Parathyroid adenoma (tissue), 2 donors: ENCODE measurements at regions not wholly inside any gene's neighbourhood (a gene's known extent, or its start where the extent isn't known, plus 50 kb on each side); places are given as distances from the start of the nearest gene placed in this dataset.

Source experiments
- H2AFZ ChIP-seq: fragments of 300-600 bp; sonication (generic); one replicate; pipeline ENCODE4 v1.7.0; 2017; ENCODE audit warnings: antibody characterized with exemption, mild to moderate bottlenecking
- H3K27ac ChIP-seq: fragments of 300-600 bp; sonication (generic); one replicate; pipeline ENCODE4 v1.7.0; 2017
- H3K27me3 ChIP-seq: fragments of 300-600 bp; sonication (generic); one replicate; pipeline ENCODE4 v1.7.0; 2017; ENCODE audit warnings: low read length; ENCODE audit not compliant: control insufficient read depth, insufficient read depth
- H3K36me3 ChIP-seq: fragments of 300-600 bp; sonication (generic); one replicate; pipeline ENCODE4 v1.7.0; 2017; ENCODE audit warnings: low read length; ENCODE audit not compliant: control insufficient read depth, insufficient read depth
- H3K4me1 ChIP-seq: fragments of 300-600 bp; sonication (generic); one replicate; pipeline ENCODE4 v1.7.0; 2017; ENCODE audit warnings: control low read depth
- H3K4me2 ChIP-seq: fragments of 300-600 bp; sonication (generic); one replicate; pipeline ENCODE4 v1.7.0; 2017; ENCODE audit warnings: low read length
- H3K4me3 ChIP-seq: fragments of 300-600 bp; sonication (generic); one replicate; pipeline ENCODE4 v1.7.0; 2017; ENCODE audit warnings: low read depth, low read length
- H3K79me2 ChIP-seq: fragments of 300-600 bp; sonication (generic); one replicate; pipeline ENCODE4 v1.7.0; 2017; ENCODE audit warnings: control low read depth
- H3K9ac ChIP-seq: fragments of 300-600 bp; sonication (generic); one replicate; pipeline ENCODE4 v1.7.0; 2017; ENCODE audit warnings: mild to moderate bottlenecking
- H3K9me3 ChIP-seq: fragments of 300-600 bp; sonication (generic); one replicate; pipeline ENCODE4 v1.7.0; 2017; ENCODE audit warnings: low read length; ENCODE audit not compliant: control insufficient read depth
- TF ChIP-seq, protein P1 (sequence below): fragments of 300-600 bp; sonication (generic); IDR thresholded peaks from one replicate; pipeline ENCODE4 v1.7.0; 2017; ENCODE audit warnings: antibody characterized with exemption, mild to moderate bottlenecking
- donor health status: primary hyperparathyroidism.

DNA sequence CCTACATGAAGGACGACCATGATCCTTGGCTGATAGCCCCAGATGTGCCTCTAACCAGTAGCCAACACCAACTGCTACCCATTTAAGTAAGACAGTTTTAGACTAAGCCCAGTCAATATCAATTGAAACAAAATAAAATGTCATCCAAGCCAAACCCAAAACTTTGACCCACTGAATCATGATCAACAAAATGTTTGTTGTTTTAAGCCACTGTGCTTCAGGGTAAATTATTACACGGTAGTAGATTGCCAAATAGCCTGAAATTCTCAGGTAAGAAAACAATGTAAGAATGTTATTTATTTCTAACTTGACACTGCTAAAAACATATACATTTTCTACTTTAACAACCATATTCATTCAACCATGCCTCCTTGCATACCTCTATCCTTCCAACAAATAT, 105.5 kb upstream of the PAPPA start:
- Histone ChIP-seq H3K4me3 (no peak overlapping the region), H3K4me2 (no peak overlapping the region), H3K9me3 (no peaks in the 10 kb centered on the region), H3K4me1 (no peaks in the 10 kb centered on the region), H3K27me3 (no peaks in the 10 kb centered on the region), H3K9ac (no peak overlapping the region), H3K36me3 (no peaks in the 10 kb centered on the region), H2AFZ (no peak overlapping the region), H3K27ac (no peak overlapping the region), H3K79me2 (no peaks in the 10 kb centered on the region)
- TF ChIP-seq, protein P1, sequence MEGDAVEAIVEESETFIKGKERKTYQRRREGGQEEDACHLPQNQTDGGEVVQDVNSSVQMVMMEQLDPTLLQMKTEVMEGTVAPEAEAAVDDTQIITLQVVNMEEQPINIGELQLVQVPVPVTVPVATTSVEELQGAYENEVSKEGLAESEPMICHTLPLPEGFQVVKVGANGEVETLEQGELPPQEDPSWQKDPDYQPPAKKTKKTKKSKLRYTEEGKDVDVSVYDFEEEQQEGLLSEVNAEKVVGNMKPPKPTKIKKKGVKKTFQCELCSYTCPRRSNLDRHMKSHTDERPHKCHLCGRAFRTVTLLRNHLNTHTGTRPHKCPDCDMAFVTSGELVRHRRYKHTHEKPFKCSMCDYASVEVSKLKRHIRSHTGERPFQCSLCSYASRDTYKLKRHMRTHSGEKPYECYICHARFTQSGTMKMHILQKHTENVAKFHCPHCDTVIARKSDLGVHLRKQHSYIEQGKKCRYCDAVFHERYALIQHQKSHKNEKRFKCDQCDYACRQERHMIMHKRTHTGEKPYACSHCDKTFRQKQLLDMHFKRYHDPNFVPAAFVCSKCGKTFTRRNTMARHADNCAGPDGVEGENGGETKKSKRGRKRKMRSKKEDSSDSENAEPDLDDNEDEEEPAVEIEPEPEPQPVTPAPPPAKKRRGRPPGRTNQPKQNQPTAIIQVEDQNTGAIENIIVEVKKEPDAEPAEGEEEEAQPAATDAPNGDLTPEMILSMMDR = no peak

- no peaks in the 10 kb centered on the region for H3K27me3 ChIP-seq
- H3K4me2 ChIP-seq = no peak overlapping the region
- no peaks in the 10 kb centered on the region for H3K79me2 ChIP-seq
- H2AFZ ChIP-seq = no peak overlapping the region
- H3K9ac ChIP-seq = no peak overlapping the region
- no peaks in the 10 kb centered on the region for H3K9me3 ChIP-seq
- TF ChIP-seq, protein P1 = no peak
- no peaks in the 10 kb centered on the region for H3K4me1 ChIP-seq
- H3K27ac ChIP-seq = no peak overlapping the region
- no peak overlapping the region for H3K4me3 ChIP-seq
- no peaks in the 10 kb centered on the region for H3K36me3 ChIP-seq
Measured at GRCh38 chr9:116049456-116049855, 104.1 kb upstream of the PAPPA start.

DNA sequence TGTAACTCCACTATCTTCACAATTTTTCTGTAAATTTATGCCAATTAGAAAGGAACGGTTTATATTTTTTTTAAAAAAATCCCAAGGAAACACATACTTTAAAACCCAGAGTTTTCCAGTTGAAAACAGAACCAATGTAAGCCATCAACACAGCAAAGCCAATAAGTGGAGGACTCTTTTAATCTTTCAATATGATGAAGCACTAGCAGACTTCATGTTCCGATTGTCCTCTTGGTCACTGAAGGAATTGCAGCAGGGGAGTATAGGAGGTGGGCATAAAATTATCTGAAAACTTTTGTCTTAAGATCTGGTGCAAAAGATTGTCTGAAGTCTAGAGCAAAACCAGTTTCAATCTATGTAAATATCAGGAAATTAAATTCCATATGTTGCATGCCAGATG, 102.1 kb upstream of the PAPPA start:
- Histone ChIP-seq H3K4me2 (no peak overlapping the region), H3K36me3 (no peaks in the 10 kb centered on the region), H3K9me3 (no peaks in the 10 kb centered on the region), H2AFZ (no peak overlapping the region), H3K4me3 (no peak overlapping the region), H3K27ac (no peak overlapping the region), H3K9ac (no peak overlapping the region), H3K4me1 (no peaks in the 10 kb centered on the region), H3K79me2 (no peaks in the 10 kb centered on the region), H3K27me3 (no peaks in the 10 kb centered on the region)
- TF ChIP-seq, protein P1 = no peak

DNA sequence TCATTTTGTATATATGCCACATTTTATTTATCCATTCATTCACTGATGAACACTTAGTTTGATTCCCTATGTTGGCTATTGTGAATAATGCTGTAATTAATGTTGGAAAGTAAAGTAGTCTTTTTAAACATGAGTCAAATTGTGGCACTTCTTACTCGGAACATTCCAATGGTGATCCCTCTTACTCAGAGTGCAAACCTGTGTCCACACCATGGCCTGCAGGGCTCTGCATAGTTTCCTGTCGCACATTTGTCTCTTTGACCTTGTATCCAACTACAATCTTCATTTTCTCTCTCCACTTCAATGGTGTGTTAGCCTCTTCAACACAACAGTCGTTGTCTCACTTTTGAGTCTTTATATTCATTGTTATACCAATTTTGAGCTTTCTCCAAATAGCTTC, 98.1 kb upstream of the PAPPA start:
- TF ChIP-seq, protein P1 = no peak
- H3K4me2 ChIP-seq = no peak overlapping the region
- no peak overlapping the region for H2AFZ ChIP-seq
- H3K27me3 ChIP-seq = no peaks in the 10 kb centered on the region
- H3K79me2 ChIP-seq = no peaks in the 10 kb centered on the region
- no peak overlapping the region for H3K27ac ChIP-seq
- no peaks in the 10 kb centered on the region for H3K36me3 ChIP-seq
- no peak overlapping the region for H3K9ac ChIP-seq
- no peaks in the 10 kb centered on the region for H3K9me3 ChIP-seq
- H3K4me1 ChIP-seq = no peaks in the 10 kb centered on the region
- no peak overlapping the region for H3K4me3 ChIP-seq

GRCh38 chr9:116057371-116057770, 96.2 kb upstream of the PAPPA start:
- no peak overlapping the region for H3K9ac ChIP-seq
- no peaks in the 10 kb centered on the region for H3K79me2 ChIP-seq
- no peaks in the 10 kb centered on the region for H3K4me1 ChIP-seq
- H2AFZ ChIP-seq = no peak overlapping the region
- no peak overlapping the region for H3K27ac ChIP-seq
- TF ChIP-seq, protein P1 = no peak
- no peak overlapping the region for H3K4me3 ChIP-seq
- no peaks in the 10 kb centered on the region for H3K27me3 ChIP-seq
- no peak overlapping the region for H3K4me2 ChIP-seq
- no peaks in the 10 kb centered on the region for H3K9me3 ChIP-seq
- no peaks in the 10 kb centered on the region for H3K36me3 ChIP-seq
